Mesothelial cell of epicardium (in vitro differentiated cells): ENCODE measurements at regions not wholly inside any gene's neighbourhood (a gene's known extent, or its start where the extent isn't known, plus 50 kb on each side); places are given as distances from the start of the nearest gene placed in this dataset.

ENCODE experiments used
- DNase-seq, 2 experiments: peaks; one replicate each; pipeline ENCODE4 v3.0.0; 2021; ENCODE audit warnings: low spot score in 2 of 2; ENCODE audit not compliant: unreplicated experiment in 2 of 2
- H3K27ac Mint-ChIP-seq: 2 replicates; pipeline ENCODE4 v1.8.0; 2021; ENCODE audit warnings: mixed read lengths
- H3K27me3 Mint-ChIP-seq: 2 replicates; pipeline ENCODE4 v1.8.0; 2021; ENCODE audit warnings: low read depth, mixed read lengths
- H3K36me3 Mint-ChIP-seq: 2 replicates; pipeline ENCODE4 v1.8.0; 2021; ENCODE audit warnings: mixed read lengths
- H3K4me1 Mint-ChIP-seq: 2 replicates; pipeline ENCODE4 v1.8.0; 2021; ENCODE audit warnings: mixed read lengths
- H3K4me3 Mint-ChIP-seq: 2 replicates; pipeline ENCODE4 v1.8.0; 2021; ENCODE audit warnings: mild to moderate bottlenecking, moderate library complexity, mixed read lengths
- H3K9me3 Mint-ChIP-seq: 2 replicates; pipeline ENCODE4 v1.8.0; 2021; ENCODE audit warnings: mixed read lengths
- CTCF ChIP-seq: fragments of 200-600 bp; sonication (generic); IDR thresholded peaks from one replicate; pipeline ENCODE4 v1.5.0; 2021; ENCODE audit warnings: antibody characterized with exemption; ENCODE audit not compliant: unreplicated experiment

GRCh38 chr3:189580190-189580589 is 51.0 kb upstream of the TP63 start:
- no peaks in the 10 kb centered on the region for H3K36me3 Mint-ChIP-seq
- peaks cover 2% of the 10 kb centered on the region for H3K9me3 Mint-ChIP-seq
- no peak for DNase-seq
- no peak overlapping the region for H3K4me3 Mint-ChIP-seq
- H3K4me1 Mint-ChIP-seq = no peaks in the 10 kb centered on the region
- TF ChIP-seq CTCF = no peak
- H3K27ac Mint-ChIP-seq = no peak overlapping the region
- peaks cover 2% of the 10 kb centered on the region for H3K27me3 Mint-ChIP-seq
